Trophoblast cell (in vitro differentiated cells and primary cell): ENCODE measurements at regions not wholly inside any gene's neighbourhood (a gene's known extent, or its start where the extent isn't known, plus 50 kb on each side); places are given as distances from the start of the nearest gene placed in this dataset.
A peak's percentile ranks its signal among the peaks of the same experiment; 100 is the strongest.
"Not testable (repeated sequence)": the region's sequence is repeated elsewhere in the genome, so short reads cannot be mapped to it uniquely, and the experiment has no call there.

Experiments
- DNase-seq, 2 donors: peaks; one replicate each; pipeline ENCODE4 v3.0.0-alpha.2; 2016
- H2AFZ ChIP-seq: 2 replicates; pipeline ENCODE4 v1.6.1; 2013; ENCODE audit warnings: low read length, moderate library complexity, mild to moderate bottlenecking; ENCODE audit not compliant: insufficient read depth, poor library complexity
- H2AK5ac ChIP-seq: 2 replicates; pipeline ENCODE4 v1.6.1; 2013; ENCODE audit warnings: mild to moderate bottlenecking, low read length
- H2BK120ac ChIP-seq: 2 replicates; pipeline ENCODE4 v1.6.1; 2013; ENCODE audit warnings: low read length, mild to moderate bottlenecking, moderate library complexity; ENCODE audit not compliant: insufficient read depth, poor library complexity
- H2BK12ac ChIP-seq: 2 replicates; pipeline ENCODE4 v1.6.1; 2013; ENCODE audit warnings: mild to moderate bottlenecking, low read length, moderate library complexity
- H2BK5ac ChIP-seq: 2 replicates; pipeline ENCODE4 v1.6.1; 2013; ENCODE audit warnings: low read length, low read depth, moderate library complexity, mild to moderate bottlenecking; ENCODE audit not compliant: poor library complexity
- H3K14ac ChIP-seq: 2 replicates; pipeline ENCODE4 v1.6.1; 2013; ENCODE audit warnings: mild to moderate bottlenecking, low read length
- H3K18ac ChIP-seq: 2 replicates; pipeline ENCODE4 v1.6.1; 2013; ENCODE audit warnings: mild to moderate bottlenecking, low read length
- H3K23ac ChIP-seq: 2 replicates; pipeline ENCODE4 v1.6.1; 2013; ENCODE audit warnings: low read length
- H3K27ac ChIP-seq: 2 replicates; pipeline ENCODE4 v1.5.1; 2013; ENCODE audit warnings: low read depth, mild to moderate bottlenecking, inconsistent platforms, low read length, moderate library complexity
- H3K27me3 ChIP-seq: 2 replicates; pipeline ENCODE4 v1.6.1; 2013; ENCODE audit warnings: inconsistent platforms, mild to moderate bottlenecking, low read length, moderate library complexity; ENCODE audit not compliant: insufficient read depth
- H3K36me3 ChIP-seq, 2 experiments: 1 replicate in 1 of 2; 2 replicates in 1 of 2; pipeline ENCODE4 v1.6.1; 2013; ENCODE audit warnings: low read length in 2 of 2, mild to moderate bottlenecking in 2 of 2, moderate library complexity in 1 of 2; ENCODE audit not compliant: insufficient read depth in 2 of 2, control insufficient read depth in 1 of 2
- H3K4ac ChIP-seq: 2 replicates; pipeline ENCODE4 v1.6.1; 2013; ENCODE audit warnings: low read depth, mild to moderate bottlenecking, low read length, moderate library complexity
- H3K4me1 ChIP-seq, 2 experiments: 1 replicate in 1 of 2; 2 replicates in 1 of 2; pipeline ENCODE4 v1.6.1; 2013; ENCODE audit warnings: low read length in 2 of 2, mild to moderate bottlenecking in 2 of 2, moderate library complexity in 1 of 2; ENCODE audit not compliant: insufficient read depth in 2 of 2, control insufficient read depth in 1 of 2
- H3K4me2 ChIP-seq: 2 replicates; pipeline ENCODE4 v1.6.1; 2013; ENCODE audit warnings: inconsistent platforms, mild to moderate bottlenecking, low read length, moderate library complexity
- H3K4me3 ChIP-seq: 2 replicates; pipeline ENCODE4 v1.5.1; 2013; ENCODE audit warnings: mild to moderate bottlenecking, low read depth, low read length, inconsistent platforms
- H3K79me1 ChIP-seq: one replicate; pipeline ENCODE4 v1.6.1; 2013; ENCODE audit warnings: low read length
- H3K79me2 ChIP-seq: 2 replicates; pipeline ENCODE4 v1.6.1; 2013; ENCODE audit warnings: low read length, mild to moderate bottlenecking; ENCODE audit not compliant: control insufficient read depth, insufficient read depth, poor library complexity
- H3K9ac ChIP-seq: 2 replicates; pipeline ENCODE4 v1.6.1; 2013; ENCODE audit warnings: mild to moderate bottlenecking, low read length
- H3K9me3 ChIP-seq: 2 replicates; pipeline ENCODE4 v1.6.1; 2013; ENCODE audit warnings: low read depth, mild to moderate bottlenecking, control low read depth, inconsistent platforms, low read length; ENCODE audit not compliant: insufficient read depth
- H4K12ac ChIP-seq: 2 replicates; pipeline ENCODE4 v1.6.1; 2013; ENCODE audit warnings: low read depth, mild to moderate bottlenecking, low read length, moderate library complexity
- H4K8ac ChIP-seq: 2 replicates; pipeline ENCODE4 v1.6.1; 2013; ENCODE audit warnings: low read depth, mild to moderate bottlenecking, low read length, moderate library complexity
- H4K91ac ChIP-seq: one replicate; pipeline ENCODE4 v1.6.1; 2013; ENCODE audit warnings: low read depth, mild to moderate bottlenecking, low read length, moderate library complexity
- WGBS: extraction: QIAGEN DNeasy Blood & Tissue Kit; methylation state at CpG from one replicate; pipeline ENCODE4 v1.1.7; 2013; ENCODE audit warnings: missing lambda C conversion rate; ENCODE audit not compliant: insufficient read length, insufficient coverage; ENCODE audit errors: extremely low coverage; 5-methylcytosine and 5-hydroxymethylcytosine counted together

DNA sequence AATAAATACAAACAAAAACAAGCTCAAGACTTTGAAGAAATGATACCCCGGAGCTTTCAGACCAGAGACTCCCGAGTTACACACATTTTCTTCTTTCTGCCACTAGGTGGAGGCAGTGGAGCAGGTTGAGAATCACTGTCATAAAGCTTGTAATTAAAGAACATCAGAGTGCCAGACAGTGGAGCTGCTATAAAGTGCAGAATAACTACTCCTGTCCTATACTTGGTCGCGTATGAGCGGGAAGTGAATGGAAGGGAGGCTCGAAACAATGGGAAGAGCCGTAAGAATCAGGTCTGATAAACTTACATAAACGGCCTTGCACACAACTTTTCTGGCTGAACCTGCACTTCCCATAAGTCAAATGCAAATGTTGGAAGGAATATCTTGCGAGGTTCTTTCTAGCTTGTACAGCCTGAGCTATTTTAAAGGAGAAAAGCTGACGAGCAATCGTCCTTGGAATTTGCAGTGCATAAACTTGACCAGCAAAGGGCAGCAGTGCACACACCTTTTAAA, 189.0 kb downstream of the RPIA start:
- Histone ChIP-seq H3K4me2 (no peak overlapping the region), H4K91ac (no peak overlapping the region), H3K4me3 (no peak overlapping the region), H3K18ac (no peak overlapping the region), H3K36me3 (no peaks in the 10 kb centered on the region), H3K79me1 (no peaks in the 10 kb centered on the region), H4K12ac (no peak overlapping the region), H3K9ac (no peak overlapping the region), H3K9me3 (no peaks in the 10 kb centered on the region), H2AFZ (no peak overlapping the region), H3K27ac (no peak overlapping the region), H3K27me3 (no peaks in the 10 kb centered on the region), H3K79me2 (no peaks in the 10 kb centered on the region), H4K8ac (no peak overlapping the region), H2BK5ac (no peak overlapping the region), H3K14ac (no peak overlapping the region), H2BK12ac (no peak overlapping the region), H3K4ac (no peak overlapping the region), H3K4me1 (no peaks in the 10 kb centered on the region), H2AK5ac (no peak overlapping the region), H3K23ac (no peak overlapping the region), H2BK120ac (no peak overlapping the region)
- DNase-seq, result peak; percentile 26 to 81
- no CpG with 5 or more reads among the region's 11 CpGs for WGBS

GRCh38 chr2:88885275-88885674, 193.8 kb downstream of the RPIA start:
- H3K4me1 ChIP-seq, result no peaks in the 10 kb centered on the region
- DNase-seq, result no peak
- no peak overlapping the region for H2BK5ac ChIP-seq
- no peak overlapping the region for H4K91ac ChIP-seq
- H2BK120ac ChIP-seq, result no peak overlapping the region
- H3K79me2 ChIP-seq, result no peaks in the 10 kb centered on the region
- H3K27ac ChIP-seq, result no peak overlapping the region
- no peak overlapping the region for H2AK5ac ChIP-seq
- no peaks in the 10 kb centered on the region for H3K36me3 ChIP-seq
- no peak overlapping the region for H4K12ac ChIP-seq
- no peaks in the 10 kb centered on the region for H3K79me1 ChIP-seq
- H3K9me3 ChIP-seq, result no peaks in the 10 kb centered on the region
- H3K23ac ChIP-seq, result no peak overlapping the region
- H3K4ac ChIP-seq, result no peak overlapping the region
- no peak overlapping the region for H3K18ac ChIP-seq
- H2BK12ac ChIP-seq, result no peak overlapping the region
- no CpG with 5 or more reads among the region's 3 CpGs for WGBS
- no peak overlapping the region for H3K14ac ChIP-seq
- no peak overlapping the region for H2AFZ ChIP-seq
- H3K4me3 ChIP-seq, result no peak overlapping the region
- no peak overlapping the region for H3K4me2 ChIP-seq
- no peaks in the 10 kb centered on the region for H3K27me3 ChIP-seq
- H4K8ac ChIP-seq, result no peak overlapping the region
- no peak overlapping the region for H3K9ac ChIP-seq

GRCh38 chr2:88885679-88886416, 194.4 kb downstream of the RPIA start:
- no peak overlapping the region for H3K4me3 ChIP-seq
- H4K12ac ChIP-seq, result no peak overlapping the region
- no peaks in the 10 kb centered on the region for H3K79me1 ChIP-seq
- no peaks in the 10 kb centered on the region for H3K9me3 ChIP-seq
- no peaks in the 10 kb centered on the region for H3K36me3 ChIP-seq
- no peak overlapping the region for H3K23ac ChIP-seq
- no peak overlapping the region for H2AFZ ChIP-seq
- no peak overlapping the region for H2BK120ac ChIP-seq
- H4K91ac ChIP-seq, result no peak overlapping the region
- H3K14ac ChIP-seq, result no peak overlapping the region
- no peak overlapping the region for H3K27ac ChIP-seq
- no peak overlapping the region for H3K4me2 ChIP-seq
- no peak overlapping the region for H2BK5ac ChIP-seq
- no peaks in the 10 kb centered on the region for H3K4me1 ChIP-seq
- no CpG with 5 or more reads among the region's 11 CpGs for WGBS
- no peaks in the 10 kb centered on the region for H3K79me2 ChIP-seq
- no peak overlapping the region for H3K9ac ChIP-seq
- H2AK5ac ChIP-seq, result no peak overlapping the region
- H2BK12ac ChIP-seq, result no peak overlapping the region
- no peak for DNase-seq
- no peak overlapping the region for H3K18ac ChIP-seq
- H3K4ac ChIP-seq, result no peak overlapping the region
- H3K27me3 ChIP-seq, result no peaks in the 10 kb centered on the region
- no peak overlapping the region for H4K8ac ChIP-seq

GRCh38 chr2:88887466-88887865, 196.0 kb downstream of the RPIA start:
- DNase-seq, H2BK5ac ChIP-seq, H2BK12ac ChIP-seq, H3K79me1 ChIP-seq, H3K9me3 ChIP-seq, H3K4me1 ChIP-seq, H3K14ac ChIP-seq, H3K4ac ChIP-seq, H3K18ac ChIP-seq, H2BK120ac ChIP-seq, H4K91ac ChIP-seq, H3K9ac ChIP-seq, H3K4me3 ChIP-seq, H2AFZ ChIP-seq, H4K8ac ChIP-seq, H3K23ac ChIP-seq, H3K27me3 ChIP-seq, H3K4me2 ChIP-seq, H3K36me3 ChIP-seq, H4K12ac ChIP-seq, H3K79me2 ChIP-seq, H3K27ac ChIP-seq, H2AK5ac ChIP-seq: not testable (repeated sequence)
- no CpG with 5 or more reads among the region's 5 CpGs for WGBS
